ENCODE measurements at regions not wholly inside any gene's neighbourhood (a gene's known extent, or its start where the extent isn't known, plus 50 kb on each side); places are given as distances from the start of the nearest gene placed in this dataset.

- TF ChIP-seq POLR2A (IDR thresholded peaks at IDR 0.05) = no peak
- no peak for TF ChIP-seq CTCF (IDR thresholded peaks at IDR 0.05)
These were observed 77.9 kb upstream of the FBXL17 start for GRCh38 chr5:108459769-108460168.

All from prostate gland (tissue), 2 donors.